ENCODE measurements at regions not wholly inside any gene's neighbourhood (a gene's known extent, or its start where the extent isn't known, plus 50 kb on each side); places are given as distances from the start of the nearest gene placed in this dataset.

- TF ChIP-seq CTCF (optimal IDR thresholded peaks at IDR 0.05 in 1 of 3, IDR thresholded peaks at IDR 0.05 in 1 of 3, conservative IDR thresholded peaks at IDR 0.05 in 1 of 3; ENCODE audit: extremely low read depth in 1 of 3, insufficient read depth in 2 of 3, low read length in 3 of 3) = no peak
- TF ChIP-seq EZH2 (IDR thresholded peaks at IDR 0.05; ENCODE audit: low read length) = no peak
These were observed 419.0 kb upstream of the DAB2 start for GRCh38 chr5:39843767-39844166.
